Large intestine (tissue), 3 donors: ENCODE measurements at regions not wholly inside any gene's neighbourhood (a gene's known extent, or its start where the extent isn't known, plus 50 kb on each side); places are given as distances from the start of the nearest gene placed in this dataset.
A peak's percentile ranks its signal among the peaks of the same experiment; 100 is the strongest.

Source experiments
- DNase-seq, 2 donors: peaks; one replicate each; pipeline versions ENCODE4 v3.0.0 to v3.0.0-alpha.2; 2013
- H3K27ac ChIP-seq: one replicate; pipeline ENCODE4 v1.5.1; 2013; ENCODE audit warnings: low read length
- H3K27me3 ChIP-seq: 2 replicates; pipeline ENCODE4 v1.6.1; 2013; ENCODE audit warnings: low read length; ENCODE audit not compliant: control insufficient read depth, insufficient read depth
- H3K36me3 ChIP-seq: 2 replicates; pipeline ENCODE4 v1.6.1; 2013; ENCODE audit warnings: low read length; ENCODE audit not compliant: control insufficient read depth, insufficient read depth
- H3K4me1 ChIP-seq: one replicate; pipeline ENCODE4 v1.6.1; 2013; ENCODE audit warnings: low read length; ENCODE audit not compliant: control insufficient read depth, insufficient read depth
- H3K4me3 ChIP-seq: one replicate; pipeline ENCODE4 v1.5.1; 2013; ENCODE audit warnings: low read length
- H3K9me3 ChIP-seq: one replicate; pipeline ENCODE4 v1.6.1; 2013; ENCODE audit warnings: mild to moderate bottlenecking, low read depth, low read length, moderate library complexity; ENCODE audit not compliant: control insufficient read depth
- WGBS: methylation state at CpG from one replicate; pipeline ENCODE4 v1.1.5; 2013; ENCODE audit warnings: low lambda C conversion rate; ENCODE audit not compliant: insufficient coverage; 5-methylcytosine and 5-hydroxymethylcytosine counted together

GRCh38 chr1:101307985-101308689, 71.3 kb downstream of the S1PR1 start:
- H3K4me1 ChIP-seq, result peaks cover 3% of the 10 kb centered on the region
- no peak for DNase-seq
- H3K9me3 ChIP-seq, result no peaks in the 10 kb centered on the region
- no CpG with 5 or more reads among the region's 7 CpGs for WGBS
- H3K36me3 ChIP-seq, result no peaks in the 10 kb centered on the region
- peaks cover 37% of the 10 kb centered on the region for H3K27me3 ChIP-seq
- no peak overlapping the region for H3K27ac ChIP-seq
- H3K4me3 ChIP-seq, result no peak overlapping the region

GRCh38 chr1:101308935-101309333, 72.1 kb downstream of the S1PR1 start:
- H3K27me3 ChIP-seq, result peaks cover 35% of the 10 kb centered on the region
- no peaks in the 10 kb centered on the region for H3K36me3 ChIP-seq
- no peak overlapping the region for H3K27ac ChIP-seq
- H3K4me3 ChIP-seq, result no peak overlapping the region
- H3K4me1 ChIP-seq, result peaks cover 3% of the 10 kb centered on the region
- DNase-seq, result no peak
- H3K9me3 ChIP-seq, result no peaks in the 10 kb centered on the region
- WGBS, result 0% methylated on average over 1 of the region's 8 CpGs

GRCh38 chr1:101309334-101310311, 72.8 kb downstream of the S1PR1 start:
- WGBS, result 4% methylated on average over 3 of the region's 37 CpGs
- no peaks in the 10 kb centered on the region for H3K9me3 ChIP-seq
- peaks cover 3% of the 10 kb centered on the region for H3K4me1 ChIP-seq
- peaks cover 31% of the 10 kb centered on the region for H3K27me3 ChIP-seq
- no peaks in the 10 kb centered on the region for H3K36me3 ChIP-seq
- DNase-seq, result peak; percentile 17 to 50
- peak overlapping the region; percentile 14 for H3K4me3 ChIP-seq
- H3K27ac ChIP-seq, result no peak overlapping the region

- no peak for DNase-seq
- no CpG with 5 or more reads among the region's 2 CpGs for WGBS
- Histone ChIP-seq H3K4me3 (no peak overlapping the region), H3K4me1 (peaks cover 3% of the 10 kb centered on the region), H3K36me3 (no peaks in the 10 kb centered on the region), H3K27ac (no peak overlapping the region), H3K27me3 (peaks cover 32% of the 10 kb centered on the region), H3K9me3 (no peaks in the 10 kb centered on the region)
Measured at GRCh38 chr1:101310506-101310905, 73.7 kb downstream of the S1PR1 start.

GRCh38 chr1:101311146-101311920, 74.5 kb downstream of the S1PR1 start:
- Histone ChIP-seq H3K36me3 (no peaks in the 10 kb centered on the region), H3K27ac (no peak overlapping the region), H3K4me3 (no peak overlapping the region), H3K27me3 (peaks cover 35% of the 10 kb centered on the region), H3K4me1 (peaks cover 3% of the 10 kb centered on the region), H3K9me3 (no peaks in the 10 kb centered on the region)
- DNase-seq, result no peak
- WGBS, result no CpG with 5 or more reads among the region's 4 CpGs

- WGBS, result no CpG with 5 or more reads among the region's 4 CpGs
- H3K4me3 ChIP-seq, result no peak overlapping the region
- DNase-seq, result no peak
- H3K27me3 ChIP-seq, result peaks cover 35% of the 10 kb centered on the region
- H3K9me3 ChIP-seq, result no peaks in the 10 kb centered on the region
- H3K27ac ChIP-seq, result no peak overlapping the region
- no peaks in the 10 kb centered on the region for H3K36me3 ChIP-seq
- peaks cover 3% of the 10 kb centered on the region for H3K4me1 ChIP-seq
Measured at GRCh38 chr1:101312147-101312546, 75.3 kb downstream of the S1PR1 start.

- no peaks in the 10 kb centered on the region for H3K36me3 ChIP-seq
- DNase-seq, result no peak
- H3K27me3 ChIP-seq, result peaks cover 32% of the 10 kb centered on the region
- WGBS, result no CpG with 5 or more reads among the region's 7 CpGs
- no peak overlapping the region for H3K4me3 ChIP-seq
- H3K4me1 ChIP-seq, result peaks cover 3% of the 10 kb centered on the region
- H3K9me3 ChIP-seq, result no peaks in the 10 kb centered on the region
- no peak overlapping the region for H3K27ac ChIP-seq
Measured at GRCh38 chr1:101313356-101313755, 76.5 kb downstream of the S1PR1 start.

- Histone ChIP-seq H3K27me3 (peaks cover 32% of the 10 kb centered on the region), H3K4me3 (no peak overlapping the region), H3K27ac (no peak overlapping the region), H3K36me3 (no peaks in the 10 kb centered on the region), H3K4me1 (peaks cover 3% of the 10 kb centered on the region), H3K9me3 (no peaks in the 10 kb centered on the region)
- DNase-seq, result no peak
- WGBS, result no CpG with 5 or more reads among the region's 2 CpGs
Measured at GRCh38 chr1:101314244-101314643, 77.4 kb downstream of the S1PR1 start.

GRCh38 chr1:101316256-101316655, 79.4 kb downstream of the S1PR1 start:
- Histone ChIP-seq H3K4me1 (no peaks in the 10 kb centered on the region), H3K36me3 (no peaks in the 10 kb centered on the region), H3K9me3 (no peaks in the 10 kb centered on the region), H3K4me3 (no peak overlapping the region), H3K27ac (no peak overlapping the region), H3K27me3 (peaks cover 17% of the 10 kb centered on the region)
- WGBS, result 40% methylated on average over 1 of the region's 6 CpGs
- no peak for DNase-seq

- H3K27me3 ChIP-seq, result peaks cover 14% of the 10 kb centered on the region
- H3K9me3 ChIP-seq, result no peaks in the 10 kb centered on the region
- H3K4me1 ChIP-seq, result no peaks in the 10 kb centered on the region
- no peak overlapping the region for H3K4me3 ChIP-seq
- 0% methylated on average over 1 of the region's 4 CpGs for WGBS
- DNase-seq, result no peak
- no peak overlapping the region for H3K27ac ChIP-seq
- no peaks in the 10 kb centered on the region for H3K36me3 ChIP-seq
Measured at GRCh38 chr1:101316799-101317198, 80.0 kb downstream of the S1PR1 start.
